NB4 (cell line): ENCODE measurements at regions not wholly inside any gene's neighbourhood (a gene's known extent, or its start where the extent isn't known, plus 50 kb on each side); places are given as distances from the start of the nearest gene placed in this dataset.

Experiments
- DNase-seq: peaks from one replicate; pipeline ENCODE4 v3.0.0; 2010; ENCODE audit warnings: low read depth
- H3K4me3 ChIP-seq: one replicate; pipeline ENCODE4 v1.5.1; 2011; ENCODE audit warnings: mild to moderate bottlenecking, low read depth, low read length, moderate library complexity
- CTCF ChIP-seq: IDR thresholded peaks from one replicate; pipeline ENCODE4 v1.5.1; 2012; ENCODE audit warnings: low read depth, low read length
- MYC ChIP-seq: IDR thresholded peaks from 2 replicates; pipeline ENCODE4 v1.6.1; 2011; ENCODE audit warnings: low read depth, low read length
- POLR2A ChIP-seq: IDR thresholded peaks from 2 replicates; pipeline ENCODE4 v1.6.1; 2011; ENCODE audit warnings: mild to moderate bottlenecking; ENCODE audit not compliant: insufficient read length; ENCODE audit errors: extremely low read depth
- TF ChIP-seq, protein P1 (sequence below): IDR thresholded peaks from 2 replicates; pipeline ENCODE4 v1.6.1; 2011; ENCODE audit warnings: low read depth, low read length

GRCh38 chr5:60404171-60404570 lies 295.8 kb downstream of the DEPDC1B start:
- no peak for TF ChIP-seq MYC
- TF ChIP-seq, protein P1, sequence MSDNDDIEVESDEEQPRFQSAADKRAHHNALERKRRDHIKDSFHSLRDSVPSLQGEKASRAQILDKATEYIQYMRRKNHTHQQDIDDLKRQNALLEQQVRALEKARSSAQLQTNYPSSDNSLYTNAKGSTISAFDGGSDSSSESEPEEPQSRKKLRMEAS, result no peak
- no peak for TF ChIP-seq CTCF
- no peak for TF ChIP-seq POLR2A
- DNase-seq, result no peak
- no peak overlapping the region for H3K4me3 ChIP-seq

DNA sequence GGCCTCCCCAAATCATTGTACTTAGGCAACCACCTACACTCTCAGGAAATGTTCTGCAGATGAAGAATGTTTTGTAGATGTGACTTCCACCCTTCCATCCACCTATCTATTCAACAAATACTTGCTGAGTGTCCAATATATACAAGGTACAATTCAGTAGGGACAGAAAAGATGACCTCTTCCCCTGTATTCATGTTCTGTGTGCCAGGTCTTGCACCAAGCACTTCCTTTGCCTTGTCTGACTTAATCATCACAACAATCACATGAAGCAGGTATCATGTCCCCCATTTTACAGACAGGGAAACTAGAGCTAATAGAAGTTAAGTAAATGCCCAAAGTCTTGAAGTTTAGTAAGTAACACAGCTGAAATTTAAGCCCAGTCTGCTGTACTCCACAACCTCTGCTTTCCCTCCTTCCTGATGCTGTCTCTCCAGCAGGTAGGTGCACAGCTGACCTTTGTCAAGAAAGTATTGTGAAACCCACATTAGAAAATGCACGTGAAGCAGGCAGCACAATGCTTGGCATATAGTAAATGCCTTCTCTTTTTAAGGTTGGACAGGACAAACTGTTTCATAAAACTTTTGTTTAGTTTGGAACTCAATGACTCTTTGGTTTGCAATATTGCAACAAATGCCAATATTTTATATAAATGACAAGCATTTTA lies 296.5 kb downstream of the DEPDC1B start:
- no peak for DNase-seq
- TF ChIP-seq MYC (no peak), CTCF (no peak), POLR2A (no peak)
- TF ChIP-seq, protein P1, result no peak
- no peak overlapping the region for H3K4me3 ChIP-seq

- TF ChIP-seq CTCF (no peak), POLR2A (no peak), MYC (no peak)
- TF ChIP-seq, protein P1, result no peak
- no peak overlapping the region for H3K4me3 ChIP-seq
- no peak for DNase-seq
These were observed 297.7 kb downstream of the DEPDC1B start for GRCh38 chr5:60402161-60402785.

GRCh38 chr5:60401526-60401925 lies 298.4 kb downstream of the DEPDC1B start:
- TF ChIP-seq POLR2A (no peak), CTCF (no peak), MYC (no peak)
- TF ChIP-seq, protein P1, result no peak
- no peak for DNase-seq

GRCh38 chr5:60399507-60399906 lies 300.5 kb downstream of the DEPDC1B start:
- no peak for DNase-seq
- TF ChIP-seq MYC (no peak), POLR2A (no peak), CTCF (no peak)
- TF ChIP-seq, protein P1, result no peak
- H3K4me3 ChIP-seq, result no peak overlapping the region

More at GRCh38 chr5:60401526-60401925, 298.4 kb downstream of the DEPDC1B start:
- no peak overlapping the region for H3K4me3 ChIP-seq
